ENCODE measurements at regions not wholly inside any gene's neighbourhood (a gene's known extent, or its start where the extent isn't known, plus 50 kb on each side); places are given as distances from the start of the nearest gene placed in this dataset.

DNA sequence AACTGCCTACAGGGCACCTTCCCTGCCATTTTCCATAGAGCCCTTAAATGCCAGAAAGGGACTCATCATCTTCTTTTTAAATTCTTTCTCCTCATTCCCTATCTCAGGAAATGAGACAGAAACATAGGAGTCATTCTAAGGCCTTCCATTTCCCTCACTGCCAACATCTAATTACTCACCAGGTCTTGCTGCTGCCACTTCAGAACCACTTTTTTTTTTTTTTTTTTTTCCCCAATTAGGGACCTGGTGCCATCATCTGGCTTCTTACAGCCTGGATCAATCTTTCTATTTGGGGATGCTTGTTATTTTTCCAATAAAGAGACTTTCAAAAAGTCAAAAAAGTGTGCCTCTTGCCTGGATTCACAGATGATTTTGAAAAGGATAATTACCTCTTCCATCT lies 373.4 kb downstream of the LPIN1 start:
- Histone ChIP-seq H3K4me1 (ENCODE audit: control insufficient read depth, insufficient read depth, low read length) (no peaks in the 10 kb centered on the region), H3K9ac (ENCODE audit: extremely low read depth, low read length, poor library complexity, severe bottlenecking) (no peak overlapping the region), H3K36me3 (ENCODE audit: control insufficient read depth, insufficient read depth, low read length) (no peaks in the 10 kb centered on the region), H3K9me3 (ENCODE audit: control insufficient read depth, low read length) (no peaks in the 10 kb centered on the region), H3K27ac (ENCODE audit: low read depth, low read length) (no peak overlapping the region), H3K27me3 (ENCODE audit: control insufficient read depth, insufficient read depth, low read length, poor library complexity, severe bottlenecking) (no peaks in the 10 kb centered on the region), H3K4me3 (ENCODE audit: low read length) (no peak overlapping the region)
- H3K4me1 Mint-ChIP-seq, result peaks cover 3% of the 10 kb centered on the region
- no peak for TF ChIP-seq CTCF (conservative IDR thresholded peaks at IDR 0.05)
- H3K27ac Mint-ChIP-seq, result no peak overlapping the region
- no peaks in the 10 kb centered on the region for H3K36me3 Mint-ChIP-seq (ENCODE audit: low read depth)
- H3K27me3 Mint-ChIP-seq (ENCODE audit: insufficient read depth), result no peaks in the 10 kb centered on the region
- no peaks in the 10 kb centered on the region for H3K9me3 Mint-ChIP-seq
- no peak overlapping the region for H3K4me3 Mint-ChIP-seq
- no peak for DNase-seq

DNA sequence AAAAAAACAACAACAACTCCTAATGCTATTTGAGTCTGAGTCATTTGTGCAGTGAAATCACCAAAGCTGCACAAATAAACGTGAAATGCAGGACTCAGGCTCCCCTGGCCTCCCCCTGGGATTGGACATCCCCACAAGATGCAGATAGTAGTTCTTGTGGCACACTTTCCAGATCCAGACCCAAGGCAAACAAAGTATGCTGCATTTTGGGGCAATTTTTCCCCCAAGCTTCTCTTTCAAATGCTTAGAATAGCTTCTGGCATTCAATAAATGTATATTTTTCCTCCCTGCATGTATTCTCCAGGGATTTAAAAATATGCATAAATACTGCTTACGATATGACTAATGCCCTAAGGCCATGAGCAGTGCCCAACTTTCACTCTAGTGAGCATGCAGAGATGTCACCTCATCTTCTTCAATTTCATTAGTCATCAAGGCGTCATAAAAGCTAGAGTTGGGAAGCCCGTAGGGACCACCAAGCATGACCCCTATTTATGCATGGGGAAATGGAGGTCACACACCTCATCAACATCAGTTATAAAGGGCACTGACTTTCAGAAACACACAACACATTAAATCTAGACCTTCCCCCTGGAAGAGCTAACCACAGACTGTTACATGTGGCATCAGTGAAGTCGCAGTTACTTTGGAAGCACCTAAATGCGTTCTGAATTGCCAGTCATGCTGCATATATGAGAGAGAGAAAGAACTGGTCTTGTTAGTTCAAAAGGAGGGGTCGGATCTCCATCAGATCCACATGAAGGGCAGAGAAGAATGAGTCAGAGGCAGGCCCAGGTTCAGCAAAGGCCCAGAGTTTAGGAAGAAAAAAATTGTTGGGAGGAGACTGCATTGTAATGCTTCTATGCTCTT lies 374.1 kb downstream of the LPIN1 start:
- Mint-ChIP-seq H3K4me1 (peaks cover 3% of the 10 kb centered on the region), H3K4me3 (no peak overlapping the region), H3K9me3 (no peaks in the 10 kb centered on the region), H3K36me3 (ENCODE audit: low read depth) (no peaks in the 10 kb centered on the region), H3K27ac (no peak overlapping the region), H3K27me3 (ENCODE audit: insufficient read depth) (no peaks in the 10 kb centered on the region)
- no peak for DNase-seq
- H3K4me3 ChIP-seq (ENCODE audit: low read length), result no peak overlapping the region
- WGBS, 2 experiments (ENCODE audit: insufficient coverage in 1 of 2, insufficient read length in 1 of 2), result 91 to 92% methylated on average over 5 to 7 of the region's 7 CpGs
- H3K9ac ChIP-seq (ENCODE audit: extremely low read depth, low read length, poor library complexity, severe bottlenecking), result no peak overlapping the region
- no peaks in the 10 kb centered on the region for H3K27me3 ChIP-seq (ENCODE audit: control insufficient read depth, insufficient read depth, low read length, poor library complexity, severe bottlenecking)
- no peaks in the 10 kb centered on the region for H3K36me3 ChIP-seq (ENCODE audit: control insufficient read depth, insufficient read depth, low read length)
- no peaks in the 10 kb centered on the region for H3K9me3 ChIP-seq (ENCODE audit: control insufficient read depth, low read length)
- no peak for TF ChIP-seq CTCF (conservative IDR thresholded peaks at IDR 0.05)
- no peak overlapping the region for H3K27ac ChIP-seq (ENCODE audit: low read depth, low read length)
- H3K4me1 ChIP-seq (ENCODE audit: control insufficient read depth, insufficient read depth, low read length), result no peaks in the 10 kb centered on the region

- Mint-ChIP-seq H3K27me3 (ENCODE audit: insufficient read depth) (no peaks in the 10 kb centered on the region), H3K27ac (no peak overlapping the region), H3K4me3 (no peak overlapping the region), H3K9me3 (no peaks in the 10 kb centered on the region), H3K36me3 (ENCODE audit: low read depth) (no peaks in the 10 kb centered on the region), H3K4me1 (no peaks in the 10 kb centered on the region)
- no peak for TF ChIP-seq CTCF (conservative IDR thresholded peaks at IDR 0.05)
- DNase-seq, result no peak
- WGBS, 2 experiments (ENCODE audit: insufficient coverage in 1 of 2, insufficient read length in 1 of 2), result 91% methylated on average over 1 of the region's 1 CpG; no CpG with 5 or more reads in 1 of the 2 experiments
- Histone ChIP-seq H3K27ac (ENCODE audit: low read depth, low read length) (no peak overlapping the region), H3K27me3 (ENCODE audit: control insufficient read depth, insufficient read depth, low read length, poor library complexity, severe bottlenecking) (no peaks in the 10 kb centered on the region), H3K9ac (ENCODE audit: extremely low read depth, low read length, poor library complexity, severe bottlenecking) (no peak overlapping the region), H3K36me3 (ENCODE audit: control insufficient read depth, insufficient read depth, low read length) (no peaks in the 10 kb centered on the region), H3K4me1 (ENCODE audit: control insufficient read depth, insufficient read depth, low read length) (no peaks in the 10 kb centered on the region), H3K9me3 (ENCODE audit: control insufficient read depth, low read length) (no peaks in the 10 kb centered on the region), H3K4me3 (ENCODE audit: low read length) (no peak overlapping the region)
These were observed 378.4 kb downstream of the LPIN1 start for GRCh38 chr2:12124790-12125189.

Measured in endodermal cell (in vitro differentiated cells).